Panc1 (cell line): ENCODE measurements at regions not wholly inside any gene's neighbourhood (a gene's known extent, or its start where the extent isn't known, plus 50 kb on each side); places are given as distances from the start of the nearest gene placed in this dataset.
A peak's percentile ranks its signal among the peaks of the same experiment; 100 is the strongest.
"Not testable (repeated sequence)": the region's sequence is repeated elsewhere in the genome, so short reads cannot be mapped to it uniquely, and the experiment has no call there.

Experiments used
- ATAC-seq: fragments of 200-7000 bp; cut with Tn5 transposase; 2 replicates; pipeline ENCODE4 v1.9.1; 2020; ENCODE audit warnings: mild to moderate bottlenecking, moderate library complexity
- BruUV-seq: library from RNA; stranded (reverse); fragments of 400-500 nt; replicated peaks from 2 replicates; lab custom pipeline; 2021; lab: Mats Ljungman, UMichigan
- CTCF ChIA-PET: fragments of 300-600 bp; sonication (Branson Sonifier 250); formaldehyde crosslinking; loops from one replicate; lab custom pipeline; 2022; ENCODE audit warnings: antibody characterized with exemption; lab: Charles Lee
- POLR2A ChIA-PET: fragments of 300-600 bp; sonication (Branson Sonifier 250); formaldehyde crosslinking; loops from one replicate; lab custom pipeline; 2022; ENCODE audit warnings: antibody characterized with exemption; lab: Charles Lee
- DNase-seq: peaks from one replicate; pipeline ENCODE4 v3.0.0-alpha.2; 2010; ENCODE audit warnings: low read depth, low spot score
- H3K27ac ChIP-seq: 2 replicates; pipeline ENCODE4 v1.5.1; 2011; ENCODE audit warnings: mild to moderate bottlenecking, low read length, inconsistent platforms
- H3K27me3 ChIP-seq: fragments of 200-500 bp; sonication (Bioruptor generic); 2 replicates; pipeline ENCODE4 v1.6.0; 2014; ENCODE audit warnings: low read length, inconsistent platforms; ENCODE audit not compliant: control insufficient read depth, insufficient read depth
- H3K36me3 ChIP-seq: fragments of 200-500 bp; sonication (Bioruptor generic); 2 replicates; pipeline ENCODE4 v1.5.1; 2014; ENCODE audit warnings: inconsistent platforms, mild to moderate bottlenecking, low read length, moderate library complexity; ENCODE audit not compliant: control insufficient read depth, insufficient read depth
- H3K4me1 ChIP-seq: 2 replicates; pipeline ENCODE4 v1.5.1; 2011; ENCODE audit warnings: inconsistent platforms, mild to moderate bottlenecking, low read length, moderate library complexity; ENCODE audit not compliant: control insufficient read depth, insufficient read depth
- H3K4me3 ChIP-seq, 2 experiments: 2 replicates each; pipeline ENCODE4 v1.5.1; 2011 to 2012; ENCODE audit warnings: low read depth in 2 of 2, low read length in 2 of 2, mild to moderate bottlenecking in 2 of 2, inconsistent platforms in 1 of 2, moderate library complexity in 1 of 2
- H3K9me3 ChIP-seq: fragments of 200-500 bp; sonication (Bioruptor generic); 2 replicates; pipeline ENCODE4 v1.5.1; 2014; ENCODE audit warnings: low read depth, mild to moderate bottlenecking, inconsistent platforms, low read length, moderate library complexity; ENCODE audit not compliant: control insufficient read depth, insufficient read depth
- CTCF ChIP-seq: fragments of 450-650 bp; IDR thresholded peaks from 2 replicates; pipeline ENCODE4 v1.5.1; 2017; ENCODE audit warnings: mild to moderate bottlenecking
- POLR2AphosphoS5 ChIP-seq: IDR thresholded peaks from 2 replicates; pipeline ENCODE4 v1.6.1; 2012; ENCODE audit warnings: mild to moderate bottlenecking, low read depth, low read length, moderate library complexity
- REST ChIP-seq, 2 experiments: IDR thresholded peaks; 2 replicates each; pipeline ENCODE4 v1.6.1; 2011 to 2012; ENCODE audit warnings: low read depth in 2 of 2, control low read depth in 1 of 2, low read length in 1 of 2, mild to moderate bottlenecking in 1 of 2, moderate library complexity in 1 of 2; ENCODE audit not compliant: insufficient read depth in 1 of 2
- SIN3A ChIP-seq: IDR thresholded peaks from 2 replicates; pipeline ENCODE4 v1.6.1; 2012; ENCODE audit warnings: low read depth, mild to moderate bottlenecking, low read length, moderate library complexity, borderline replicate concordance; ENCODE audit not compliant: insufficient read depth
- TCF7L2 ChIP-seq: IDR thresholded peaks from 2 replicates; pipeline ENCODE4 v1.6.1; 2011; ENCODE audit warnings: mild to moderate bottlenecking, low read depth, low read length, inconsistent platforms
- in situ Hi-C: cut with HindIII; loops from 2 replicates; pipeline ENCODE4 v1.10.0; 2016; ENCODE audit warnings: low sequenced_read_pairs, low pct_unique_long_range_greater_than_20kb
- intact Hi-C: fragments of 100-400 bp; cut with micrococcal nuclease; formaldehyde crosslinking; loops from one replicate; pipeline ENCODE4 v1.10.0; 2022; ENCODE audit not compliant: unreplicated experiment

- peak; percentile 80 for ATAC-seq
- no peak for DNase-seq
- H3K27ac ChIP-seq: peak overlapping the region; percentile 73
- no peaks in the 10 kb centered on the region for H3K36me3 ChIP-seq
- ChIA-PET CTCF (no interaction called here), POLR2A (no interaction called here)
- H3K4me3 ChIP-seq: no peak overlapping the region
- in situ Hi-C loops: no loop called here
- intact Hi-C loops: loop anchor here (5.0 kb wide), 2 partner anchors 265 to 1475 kb away; no protein-coding TSS in a partner anchor
- TF ChIP-seq CTCF (peak; percentile 66), REST (IDR thresholded peaks at IDR 0.05; ENCODE audit: insufficient read depth in 1 of 2, low read depth in 2 of 2, low read length in 1 of 2) (no peak)
- no peaks in the 10 kb centered on the region for H3K27me3 ChIP-seq
- no TSS peak for BruUV-seq
- H3K9me3 ChIP-seq: peaks cover 10% of the 10 kb centered on the region; the same call in 1 of the 2 replicates
- H3K4me1 ChIP-seq: no peaks in the 10 kb centered on the region
These were observed 425.3 kb downstream of the CSNK1G3 start for GRCh38 chr5:123937230-123937629.

- no peak overlapping the region for H3K4me3 ChIP-seq
- no peaks in the 10 kb centered on the region for H3K4me1 ChIP-seq
- ChIA-PET POLR2A (interaction anchor here (0.6 kb wide), 1 partner anchor 102 kb away, joined by 9 read pairs; no protein-coding TSS in a partner anchor), CTCF (no interaction called here)
- peak overlapping the region; percentile 73 for H3K27ac ChIP-seq
- ATAC-seq (no peak), DNase-seq (no peak)
- H3K27me3 ChIP-seq: no peaks in the 10 kb centered on the region
- no peaks in the 10 kb centered on the region for H3K36me3 ChIP-seq
- in situ Hi-C loops (no loop called here), intact Hi-C loops (loop anchor here (5.0 kb wide), 2 partner anchors 264 to 1476 kb away; no protein-coding TSS in a partner anchor)
- TF ChIP-seq POLR2AphosphoS5 (no peak), SIN3A (no peak), CTCF (no peak), TCF7L2 (no peak), REST (IDR thresholded peaks at IDR 0.05; ENCODE audit: insufficient read depth in 1 of 2, low read depth in 2 of 2, low read length in 1 of 2) (no peak)
- peaks cover 10% of the 10 kb centered on the region; the same call in 1 of the 2 replicates for H3K9me3 ChIP-seq
- BruUV-seq: no TSS peak
These were observed 424.6 kb downstream of the CSNK1G3 start for GRCh38 chr5:123936548-123936947.

GRCh38 chr5:123933812-123934211 lies 421.8 kb downstream of the CSNK1G3 start:
- H3K27ac ChIP-seq, H3K4me3 ChIP-seq, intact Hi-C loops, CTCF ChIA-PET, H3K4me1 ChIP-seq, H3K9me3 ChIP-seq, DNase-seq, ATAC-seq, POLR2A ChIA-PET, H3K27me3 ChIP-seq, in situ Hi-C loops, BruUV-seq, H3K36me3 ChIP-seq: not testable (repeated sequence)
